Prostate gland (tissue), 2 donors: ENCODE measurements at regions not wholly inside any gene's neighbourhood (a gene's known extent, or its start where the extent isn't known, plus 50 kb on each side); places are given as distances from the start of the nearest gene placed in this dataset.
"Not testable (repeated sequence)": the region's sequence is repeated elsewhere in the genome, so short reads cannot be mapped to it uniquely, and the experiment has no call there.

Source experiments
- CTCF ChIP-seq, 4 experiments: fragments of 200-600 bp in 2 of 4; fragments of 450-650 bp in 2 of 4; sonication (generic) in 2 of 4; IDR thresholded peaks; 1 replicate in 3 of 4; 2 replicates in 1 of 4; pipeline ENCODE4 v1.5.1; 2016 to 2019; ENCODE audit warnings: antibody characterized with exemption in 4 of 4, mild to moderate bottlenecking in 2 of 4, moderate library complexity in 2 of 4
- POLR2A ChIP-seq: fragments of 450-650 bp; IDR thresholded peaks from one replicate; pipeline ENCODE4 v1.6.1; 2016; ENCODE audit warnings: antibody characterized with exemption, mild to moderate bottlenecking
- POLR2AphosphoS5 ChIP-seq: sonication (generic); formaldehyde crosslinking; IDR thresholded peaks from one replicate; pipeline ENCODE4 v1.6.1; 2017; ENCODE audit warnings: antibody characterized with exemption

- not testable (repeated sequence) for TF ChIP-seq POLR2AphosphoS5, POLR2A
- peak in 3 of 4 experiments; percentile 25 to 49 (median 36) for TF ChIP-seq CTCF (IDR thresholded peaks at IDR 0.05)
These were observed 479.7 kb downstream of the TMEM121 start for GRCh38 chr14:106006043-106006442.
